Left ventricle myocardium superior (tissue), 1 donor: ENCODE measurements at regions not wholly inside any gene's neighbourhood (a gene's known extent, or its start where the extent isn't known, plus 50 kb on each side); places are given as distances from the start of the nearest gene placed in this dataset.
"Not testable (repeated sequence)": the region's sequence is repeated elsewhere in the genome, so short reads cannot be mapped to it uniquely, and the experiment has no call there.

Experiments
- ATAC-seq: fragments of 200-7000 bp; cut with Tn5 transposase; one replicate; pipeline ENCODE4 v1.9.1; 2020; ENCODE audit warnings: mild to moderate bottlenecking, moderate library complexity
- DNase-seq: peaks from one replicate; pipeline ENCODE4 v3.0.0-alpha.2; 2020
- intact Hi-C: fragments of 100-400 bp; cut with micrococcal nuclease; formaldehyde crosslinking; loops from one replicate; pipeline ENCODE4 v1.11.0; 2022
- donor health status: DM: no; HTN: yes; CAD: no; lungs with severe emphysema.

DNA sequence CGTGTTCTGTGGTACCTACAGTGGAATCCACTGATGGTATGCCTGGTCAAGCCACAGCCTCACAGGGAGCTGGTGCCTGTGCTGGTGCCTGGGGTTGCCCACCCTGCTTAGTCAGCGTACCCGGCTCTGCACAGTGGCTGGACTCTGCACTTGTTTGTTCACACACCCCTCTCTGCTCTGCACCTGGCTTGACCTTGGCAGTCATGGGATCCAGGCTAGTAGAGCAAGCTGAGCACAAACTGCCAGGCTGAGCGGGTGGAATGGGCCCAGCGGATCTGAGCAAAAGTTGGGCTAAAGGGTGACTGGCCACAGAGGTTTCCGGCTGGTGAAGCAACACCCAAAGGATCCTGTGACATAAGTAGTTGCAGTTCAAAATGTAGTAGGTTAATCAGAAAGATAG is 163.5 kb downstream of the CDH19 start:
- intact Hi-C loops = no loop called here
- no peak for ATAC-seq
- no peak for DNase-seq

DNA sequence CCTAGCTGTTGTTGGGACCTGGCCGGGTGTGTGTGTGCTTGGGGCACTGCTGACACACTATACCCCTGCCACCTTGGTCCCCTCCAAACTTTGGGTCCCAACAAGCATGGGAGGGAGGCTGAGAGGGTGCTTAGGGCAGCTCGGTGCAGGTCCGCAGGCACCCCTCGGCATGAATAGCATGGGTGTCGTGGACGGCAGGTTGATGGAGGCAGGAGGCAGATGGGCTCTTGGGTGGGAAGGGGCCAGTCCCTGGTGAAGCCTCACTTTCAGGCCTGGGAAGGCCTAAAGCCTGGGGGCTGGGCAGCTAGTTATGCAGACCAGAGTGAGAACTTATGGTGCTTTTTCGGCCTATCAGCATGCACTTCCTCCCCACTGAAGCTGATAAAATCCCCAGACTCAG is 164.2 kb downstream of the CDH19 start:
- DNase-seq (no peak), ATAC-seq (no peak)
- intact Hi-C loops = no loop called here

DNA sequence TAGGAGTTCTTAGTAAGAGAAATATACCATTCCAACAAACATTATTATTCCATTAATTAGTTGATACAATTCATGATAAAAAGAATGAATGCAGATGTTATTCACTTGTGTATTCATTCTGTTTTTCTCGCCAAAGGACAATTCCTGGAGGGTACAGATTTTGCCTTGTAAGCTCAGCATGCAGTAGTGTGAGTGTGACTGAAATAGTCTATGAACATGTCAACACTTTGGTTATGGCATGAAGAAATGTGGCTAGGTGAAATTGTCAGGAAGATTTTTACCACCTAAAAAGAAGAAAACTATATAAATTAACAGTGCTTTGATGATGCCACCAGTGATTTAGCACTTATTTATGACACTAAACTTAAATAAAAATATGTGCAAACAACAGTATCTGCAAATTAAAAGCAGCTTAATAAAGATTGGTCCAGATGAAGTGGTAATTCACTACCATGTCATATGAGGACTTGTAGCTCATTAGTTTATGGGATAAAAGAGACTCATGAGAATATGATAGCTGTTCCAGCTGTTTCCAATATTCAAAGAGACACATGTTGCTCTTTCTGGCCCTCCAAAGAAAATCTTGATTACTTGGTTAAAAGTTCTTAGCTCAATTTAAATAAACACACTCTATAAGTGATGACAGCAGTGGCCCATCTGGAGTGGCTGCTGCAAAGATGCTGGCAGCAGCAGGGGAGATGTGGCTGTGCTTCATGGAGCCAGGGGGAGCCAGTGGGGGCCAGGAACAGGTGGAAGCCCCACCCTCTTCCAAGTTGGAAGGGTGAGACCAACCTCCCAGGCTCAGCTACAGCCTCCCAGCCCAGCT is 165.0 kb downstream of the CDH19 start:
- ATAC-seq = no peak
- intact Hi-C loops = no loop called here
- DNase-seq = no peak

DNA sequence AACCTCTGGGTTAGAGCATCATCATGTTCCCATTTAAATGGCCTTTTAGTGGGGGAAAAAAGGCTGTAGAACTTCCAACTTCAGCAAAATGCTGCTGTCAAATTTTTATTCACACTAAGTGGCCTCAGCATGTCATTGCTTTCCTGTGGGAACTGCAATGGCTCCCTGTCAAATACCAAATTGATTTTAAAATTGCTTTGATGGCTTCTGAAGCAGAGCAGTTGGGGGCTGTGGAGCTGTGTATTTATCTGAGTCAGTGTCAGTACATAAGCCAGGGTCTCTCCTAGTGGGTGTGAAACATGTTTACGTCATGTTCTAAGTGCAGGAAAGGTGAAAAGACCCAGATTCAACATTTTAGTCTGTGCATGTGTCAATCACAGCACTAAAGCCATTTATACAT is 171.3 kb downstream of the CDH19 start:
- DNase-seq (no peak), ATAC-seq (no peak)

DNA sequence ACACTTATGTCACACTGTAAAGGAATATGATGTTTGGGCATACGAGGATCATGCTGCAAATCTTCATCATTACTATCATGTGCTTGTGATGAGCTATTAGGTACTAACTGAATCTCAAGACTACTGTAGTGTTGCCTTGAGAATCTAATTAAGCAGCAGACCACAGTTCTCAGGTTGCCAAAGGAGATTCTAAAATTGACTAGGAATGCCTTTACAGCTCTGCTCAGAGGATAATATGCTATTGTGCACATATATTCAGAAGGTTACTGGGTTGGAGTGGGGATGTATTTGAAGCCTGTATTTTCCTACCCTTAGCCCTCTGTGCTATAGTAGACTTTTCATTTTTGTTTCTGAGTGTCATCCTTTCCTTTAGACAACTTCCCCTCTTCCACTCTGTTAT is 175.1 kb downstream of the CDH19 start:
- no peak for ATAC-seq
- intact Hi-C loops = no loop called here
- DNase-seq = no peak

More for the DNA sequence above, 171.3 kb downstream of the CDH19 start:
- intact Hi-C loops = no loop called here

DNA sequence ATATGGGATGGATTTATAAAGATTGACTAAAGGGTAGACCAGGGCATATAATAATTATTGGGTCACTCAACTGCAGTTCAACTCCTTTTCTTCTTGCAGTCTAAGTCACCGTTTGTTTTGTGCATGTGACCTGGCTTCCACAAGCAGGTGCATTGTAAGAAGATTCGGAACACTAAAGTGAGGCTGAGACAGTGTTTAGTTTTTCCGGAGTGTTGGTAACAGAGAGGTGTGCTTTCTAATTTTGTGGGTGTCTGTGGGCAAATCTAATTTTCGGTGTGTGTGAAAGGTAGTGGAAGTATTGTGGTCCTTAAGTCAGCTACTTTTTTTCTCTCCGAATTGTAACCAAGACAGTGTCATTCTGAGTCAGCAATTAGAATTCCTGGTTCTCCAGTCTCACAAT is 184.5 kb downstream of the CDH19 start:
- intact Hi-C loops = no loop called here

DNA sequence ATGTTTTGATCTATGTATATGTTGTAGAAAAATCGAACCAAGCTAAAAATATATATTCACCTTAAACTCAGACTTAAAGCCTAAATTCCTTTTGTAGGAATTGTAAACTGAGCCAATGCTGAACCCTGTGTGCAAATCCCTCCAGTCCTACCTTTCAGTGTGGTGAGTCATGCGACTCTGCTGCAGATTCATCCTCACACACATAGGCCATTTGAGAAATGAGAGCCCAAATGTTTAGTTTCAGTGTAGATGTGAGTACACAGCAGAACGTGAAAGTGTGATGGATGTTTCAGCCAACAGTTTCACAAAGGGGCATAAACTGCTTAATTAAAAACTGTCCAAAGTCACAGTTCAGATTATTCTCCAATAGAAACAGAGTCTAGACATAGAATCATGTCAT is 193.2 kb downstream of the CDH19 start:
- no peak for DNase-seq
- no peak for ATAC-seq
- intact Hi-C loops = no loop called here

More for the DNA sequence above, 184.5 kb downstream of the CDH19 start:
- DNase-seq = no peak
- no peak for ATAC-seq

DNA sequence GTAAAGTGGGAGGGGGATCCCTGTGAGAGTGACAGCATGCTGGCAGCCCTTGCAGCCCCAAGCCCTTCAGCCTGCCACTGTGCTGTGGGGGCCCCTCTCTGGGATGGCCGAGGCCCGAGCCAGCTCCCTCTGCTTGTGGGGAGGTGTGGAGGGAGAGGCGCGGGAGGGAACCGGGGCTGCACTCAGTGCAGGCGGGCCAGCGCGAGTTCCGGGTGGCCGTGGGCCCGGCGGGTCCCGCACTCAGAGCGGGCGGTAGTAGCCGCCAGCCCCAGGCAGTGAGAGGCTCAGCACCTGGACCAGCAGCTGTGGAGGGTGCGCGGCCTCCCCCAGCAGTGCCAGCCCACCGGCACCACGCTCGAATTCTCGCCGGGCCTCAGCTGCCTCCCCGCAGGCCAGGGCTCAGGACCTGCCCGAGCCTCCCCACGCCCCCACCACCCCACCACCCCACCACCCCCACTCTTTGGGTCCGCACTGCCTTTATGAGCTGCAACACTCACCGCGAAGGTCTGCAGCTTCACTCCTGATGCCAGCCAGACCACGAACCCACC is 208.1 kb downstream of the CDH19 start:
- ATAC-seq = no peak
- DNase-seq = no peak
- intact Hi-C loops = no loop called here

DNA sequence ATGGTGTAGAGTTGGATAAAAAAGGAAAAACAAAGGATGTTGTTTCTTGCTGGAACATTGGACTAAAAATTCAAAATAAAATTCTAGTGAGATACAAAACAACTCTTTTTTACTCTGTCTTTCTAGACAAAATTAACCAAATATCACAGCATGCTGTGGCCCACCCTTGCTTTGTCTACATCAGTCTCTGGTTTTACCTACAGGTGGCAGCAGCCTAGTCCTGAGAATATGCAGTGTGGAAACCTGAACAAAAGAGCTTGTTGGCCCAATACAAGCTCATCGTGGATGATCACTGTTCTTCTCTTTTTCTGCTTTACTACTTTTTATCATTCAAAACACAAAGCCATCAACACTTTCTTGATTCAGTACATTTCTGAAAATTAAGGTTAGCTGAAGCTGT is 210.4 kb downstream of the CDH19 start:
- DNase-seq = no peak
- ATAC-seq = no peak
- intact Hi-C loops = no loop called here

DNA sequence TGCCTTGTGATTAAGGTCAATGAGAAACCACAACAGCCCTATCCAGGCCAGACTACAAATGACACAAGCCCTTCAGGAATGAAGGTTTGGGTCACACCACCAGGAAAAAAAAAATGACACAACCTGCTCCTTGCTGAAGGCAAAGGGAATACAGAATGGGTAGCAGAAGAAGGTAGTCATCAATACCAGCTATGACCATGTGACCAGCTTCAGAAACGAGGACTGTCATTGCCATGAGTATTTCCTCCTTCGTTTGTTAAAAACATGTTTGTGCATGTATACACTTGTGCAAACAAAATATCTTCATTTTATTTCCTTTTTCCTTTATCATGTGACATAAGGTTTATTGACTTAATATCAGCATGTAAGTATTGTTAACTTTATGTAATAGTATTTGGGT is 226.6 kb downstream of the CDH19 start:
- ATAC-seq = no peak
- no peak for DNase-seq
- intact Hi-C loops = no loop called here

DNA sequence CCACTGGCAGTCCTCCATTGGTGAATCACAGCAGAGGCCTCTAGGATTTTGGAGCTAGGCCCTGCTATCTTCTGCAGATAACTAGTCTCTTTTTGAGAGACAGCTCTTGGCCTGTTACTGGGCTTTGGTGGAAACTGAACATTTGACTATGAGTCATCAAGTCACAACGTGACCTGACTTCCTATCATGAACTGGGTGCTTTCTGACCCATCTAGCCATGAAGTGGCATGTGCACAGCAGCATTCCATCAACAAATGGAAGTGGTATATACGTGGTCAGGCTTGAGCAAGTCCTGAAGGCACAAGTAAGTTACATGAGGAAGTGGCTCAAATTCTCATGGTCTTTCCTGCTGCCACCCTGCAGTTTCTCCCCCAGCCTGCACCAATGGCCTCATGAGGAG is 228.5 kb downstream of the CDH19 start:
- ATAC-seq, DNase-seq, intact Hi-C loops: not testable (repeated sequence)

DNA sequence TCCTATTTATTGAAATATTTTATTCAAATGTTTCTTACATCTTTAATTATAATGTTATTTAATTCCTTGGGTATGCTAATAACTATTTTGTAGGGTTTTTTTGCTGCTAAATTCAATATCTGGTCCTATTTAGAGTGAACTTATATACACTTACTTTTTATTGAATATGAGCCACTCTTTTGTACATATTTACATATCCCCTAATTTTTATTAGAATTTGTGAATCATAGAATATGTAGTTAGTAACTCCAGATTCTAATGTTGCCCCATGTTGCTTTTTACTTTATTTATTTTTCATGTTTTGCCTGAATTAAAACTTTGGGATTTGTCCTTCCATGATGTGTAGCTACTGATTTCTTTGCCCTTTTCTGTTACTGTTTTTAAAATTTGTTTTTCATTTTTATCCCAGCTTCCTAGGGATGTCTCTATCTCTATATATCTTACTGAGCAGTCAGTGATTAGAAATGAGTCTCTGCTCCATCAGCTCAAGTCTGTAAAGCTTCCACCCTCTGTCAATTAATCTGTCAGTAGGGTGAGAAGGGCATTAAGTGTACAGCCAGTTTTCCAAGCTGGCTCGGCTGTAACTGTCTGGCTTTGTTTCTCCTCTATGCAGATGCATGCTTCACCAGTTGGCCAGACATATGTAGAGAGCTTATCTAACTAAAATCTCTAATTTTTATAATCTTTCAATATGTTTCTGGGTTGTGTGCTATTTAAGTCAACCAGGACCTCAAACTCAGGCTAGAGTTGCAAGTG is 256.9 kb downstream of the CDH19 start:
- intact Hi-C loops = no loop called here
- no peak for ATAC-seq
- no peak for DNase-seq

DNA sequence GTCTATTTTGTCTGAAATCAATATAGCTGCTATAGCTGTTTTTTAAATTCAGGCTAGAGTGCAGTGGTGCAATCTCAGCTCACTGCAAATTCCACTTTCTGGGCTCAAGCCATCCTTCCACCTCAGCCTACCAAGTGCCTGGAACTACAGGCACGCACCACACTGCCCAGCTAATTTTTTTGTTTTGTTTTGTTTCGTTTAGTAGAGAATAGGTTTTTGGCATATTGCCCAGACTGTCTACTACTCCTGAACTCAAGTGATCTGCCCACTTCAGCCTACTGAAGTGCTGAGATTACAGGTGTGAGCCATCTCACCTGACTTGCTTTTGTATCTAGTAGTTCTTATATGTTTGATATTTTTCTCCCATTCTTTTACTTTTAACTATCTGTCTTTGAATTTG is 259.7 kb downstream of the CDH19 start:
- no peak for DNase-seq
- no peak for ATAC-seq
- intact Hi-C loops = no loop called here

DNA sequence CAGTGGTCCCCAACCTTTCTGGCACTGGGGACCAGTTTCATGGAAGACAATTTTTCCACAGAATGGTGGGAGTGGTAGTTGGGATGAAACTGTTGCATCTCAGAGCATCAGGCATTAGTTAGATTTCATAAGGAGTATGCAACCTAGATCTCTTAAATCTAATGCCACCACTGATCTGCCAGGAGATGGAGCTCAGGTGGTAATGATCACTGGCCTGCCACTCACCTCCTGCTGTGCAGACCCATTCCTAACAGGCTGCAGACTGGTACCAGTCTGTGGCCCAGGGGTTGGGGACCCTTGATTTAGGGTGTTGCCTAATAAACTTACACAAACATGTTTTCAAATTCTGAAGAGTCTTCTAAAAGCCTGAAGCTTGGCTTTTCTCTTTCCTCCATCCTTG is 261.3 kb downstream of the CDH19 start:
- DNase-seq = no peak
- intact Hi-C loops = no loop called here
- ATAC-seq = no peak

DNA sequence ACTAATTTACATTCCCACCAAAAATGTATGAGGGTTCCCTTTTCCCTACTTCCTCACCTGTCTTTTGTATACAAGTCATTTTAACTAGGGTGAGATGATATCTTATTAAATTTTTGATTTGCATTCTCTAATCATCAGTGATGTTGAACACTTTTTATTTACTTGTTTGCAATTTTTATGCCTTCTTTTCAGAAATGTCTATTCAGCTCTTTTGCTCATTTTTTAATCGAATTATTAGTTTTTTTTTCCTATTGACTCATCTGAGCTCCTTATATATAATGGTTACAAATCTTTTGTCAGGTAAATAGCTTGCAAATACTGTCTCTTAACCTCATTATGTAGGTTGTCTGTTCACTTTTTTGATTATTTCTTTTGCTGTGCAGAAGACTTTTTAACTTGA is 269.4 kb downstream of the CDH19 start:
- DNase-seq (no peak), ATAC-seq (no peak)
- intact Hi-C loops = no loop called here

DNA sequence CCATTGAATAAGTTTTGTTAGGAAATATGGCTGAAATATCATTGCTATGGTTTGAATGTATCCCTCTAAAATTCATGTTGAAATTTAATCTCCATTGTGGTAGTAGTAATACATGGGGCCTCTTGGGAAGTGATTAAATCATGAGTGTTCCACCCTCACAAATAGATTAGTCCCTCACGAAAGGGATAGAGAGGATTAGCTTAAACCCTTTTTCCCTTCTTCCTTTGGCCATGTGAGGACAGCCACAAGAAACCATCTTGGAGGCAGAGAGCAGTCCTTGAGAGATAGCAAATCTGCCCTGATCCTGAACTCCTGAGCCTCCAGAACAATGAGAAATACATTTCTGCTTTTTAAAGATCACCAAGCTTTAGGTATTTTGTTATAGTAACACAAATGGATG is 274.2 kb downstream of the CDH19 start:
- no peak for ATAC-seq
- no peak for DNase-seq
- intact Hi-C loops = no loop called here

DNA sequence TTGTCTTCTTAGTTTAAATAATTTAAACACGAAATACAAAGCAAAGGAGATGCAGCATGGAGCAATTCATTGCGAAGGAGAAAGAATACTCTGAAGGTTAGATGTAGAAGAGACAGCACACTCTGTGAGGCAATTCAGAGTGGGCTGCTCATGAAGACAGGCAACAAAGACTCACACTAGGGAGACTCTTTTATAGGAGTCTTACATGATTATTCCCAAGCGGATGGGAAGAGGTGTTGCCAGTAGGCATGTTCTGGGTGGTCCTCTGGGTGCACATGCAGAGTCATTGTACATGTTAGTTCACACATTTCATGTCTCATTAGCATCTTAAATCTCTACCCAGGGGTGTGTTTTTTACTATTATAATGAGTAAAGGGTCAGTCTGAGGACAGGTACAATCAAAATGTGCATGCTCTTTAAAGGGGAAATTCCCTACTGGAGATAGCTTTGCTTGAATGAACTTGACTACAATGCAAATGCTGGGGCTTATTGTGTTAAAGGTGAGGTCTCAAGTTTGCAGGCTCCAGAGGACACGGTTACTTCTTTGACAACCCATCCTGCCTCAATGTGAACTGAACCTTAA is 275.5 kb downstream of the CDH19 start:
- DNase-seq = no peak
- intact Hi-C loops = no loop called here

DNA sequence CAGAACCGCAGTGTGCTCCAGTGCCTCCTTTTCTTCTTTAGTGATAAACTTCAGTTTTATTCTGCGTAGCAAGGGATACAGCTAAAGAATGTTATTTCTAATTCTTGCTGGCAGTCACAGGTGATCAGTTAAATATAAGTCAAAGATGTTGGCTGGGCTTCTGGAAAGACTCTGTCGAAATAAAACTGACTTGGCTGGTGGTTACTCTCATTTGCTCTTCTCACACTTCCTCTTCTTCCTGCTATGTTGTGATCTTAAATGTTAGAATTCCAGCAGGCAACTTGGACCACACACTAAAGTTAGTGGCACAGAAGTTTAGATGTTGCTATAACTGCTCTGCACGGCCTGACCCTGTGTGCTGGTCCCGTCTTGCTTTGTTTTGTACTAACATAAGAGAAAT is 278.6 kb downstream of the CDH19 start:
- intact Hi-C loops = no loop called here
- no peak for DNase-seq

More for the DNA sequence above, 275.5 kb downstream of the CDH19 start:
- ATAC-seq = no peak

DNA sequence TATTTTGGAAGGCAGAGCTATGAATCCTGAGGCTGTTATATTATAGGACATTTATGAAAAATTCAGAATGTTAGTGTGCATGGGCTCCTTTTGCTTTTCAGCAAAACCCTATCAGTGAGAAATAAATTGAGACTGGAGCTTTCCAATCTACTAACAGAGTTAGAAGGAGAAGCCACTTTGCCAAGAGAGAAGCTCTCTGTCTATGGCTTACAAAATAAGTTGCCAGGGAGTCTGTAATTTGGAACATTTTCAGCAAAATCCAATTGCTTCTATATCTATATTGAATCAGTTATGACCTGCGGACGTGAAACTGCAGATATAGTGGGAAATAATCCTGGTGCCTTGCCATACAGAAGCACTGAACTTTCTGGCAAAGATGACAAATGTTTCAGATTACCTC is 279.3 kb downstream of the CDH19 start:
- DNase-seq (no peak), ATAC-seq (no peak)
- intact Hi-C loops = no loop called here

More for the DNA sequence above, 278.6 kb downstream of the CDH19 start:
- ATAC-seq = no peak
